Ovary (tissue), 7 donors: ENCODE measurements at regions not wholly inside any gene's neighbourhood (a gene's known extent, or its start where the extent isn't known, plus 50 kb on each side); places are given as distances from the start of the nearest gene placed in this dataset.
"Not testable (repeated sequence)": the region's sequence is repeated elsewhere in the genome, so short reads cannot be mapped to it uniquely, and the experiment has no call there.

Experiments
- DNase-seq, 5 donors: peaks; one replicate each; pipeline ENCODE4 v3.0.0-alpha.2; 2019 to 2020
- H3K27ac ChIP-seq, 2 donors: fragments of 200-600 bp; one replicate each; pipeline versions ENCODE4 v1.5.1 to v1.8.0; 2019 to 2022
- H3K27me3 ChIP-seq: fragments of 200-600 bp; one replicate; pipeline ENCODE4 v1.8.0; 2022
- H3K36me3 ChIP-seq: fragments of 200-600 bp; sonication (generic); one replicate; pipeline ENCODE4 v1.5.1; 2019
- H3K4me1 ChIP-seq: one replicate; pipeline ENCODE4 v1.8.1; 2013; ENCODE audit warnings: mild to moderate bottlenecking, moderate library complexity; ENCODE audit not compliant: insufficient read depth
- H3K4me3 ChIP-seq: fragments of 200-600 bp; sonication (generic); one replicate; pipeline ENCODE4 v1.5.1; 2017
- H3K9me3 ChIP-seq, 2 donors: fragments of 200-600 bp in 1 of 2; sonication (generic) in 1 of 2; one replicate each; pipeline versions ENCODE4 v1.5.1 to v1.8.1; 2013 to 2019; ENCODE audit warnings: mild to moderate bottlenecking in 1 of 2, moderate library complexity in 1 of 2
- EP300 ChIP-seq: sonication (generic); formaldehyde crosslinking; IDR thresholded peaks from one replicate; pipeline ENCODE4 v1.6.1; 2017; ENCODE audit warnings: antibody characterized with exemption
- POLR2A ChIP-seq: fragments of 450-650 bp; IDR thresholded peaks from one replicate; pipeline ENCODE4 v1.6.1; 2017; ENCODE audit warnings: antibody characterized with exemption, mild to moderate bottlenecking, moderate library complexity
- WGBS, 3 donors: extraction: QIAGEN DNeasy Blood & Tissue Kit in 1 of 3; methylation state at CpG; one replicate each; pipeline versions ENCODE4 v1.1.5 to v1.1.7; 2013 to 2017; 5-methylcytosine and 5-hydroxymethylcytosine counted together
- intact Hi-C, 4 donors: fragments of 100-400 bp; cut with DNase I; formaldehyde crosslinking; loops; one replicate each; pipeline versions ENCODE4 v1.11.0 to v1.15.1; 2022 to 2023
- TF ChIP-seq, protein P1 (sequence below), 3 donors: fragments of 450-650 bp in 2 of 3; fragments of 200-600 bp in 1 of 3; IDR thresholded peaks; one replicate each; pipeline versions ENCODE4 v1.5.1 to v1.8.0; 2016 to 2022; ENCODE audit warnings: antibody characterized with exemption in 3 of 3, mild to moderate bottlenecking in 1 of 3
- donor health status: DM: no; HTN: no; CAD: no; lungs with moderate emphysema.
- donor health status: DM: no; HTN: no; CAD: no.
- donor health status: Bipolar disorder and iron deficiency.
- donor health status: DM: no; HTN: no; CAD: no.
- donor health status: DM: yes; HTN: yes; CAD: no.

DNA sequence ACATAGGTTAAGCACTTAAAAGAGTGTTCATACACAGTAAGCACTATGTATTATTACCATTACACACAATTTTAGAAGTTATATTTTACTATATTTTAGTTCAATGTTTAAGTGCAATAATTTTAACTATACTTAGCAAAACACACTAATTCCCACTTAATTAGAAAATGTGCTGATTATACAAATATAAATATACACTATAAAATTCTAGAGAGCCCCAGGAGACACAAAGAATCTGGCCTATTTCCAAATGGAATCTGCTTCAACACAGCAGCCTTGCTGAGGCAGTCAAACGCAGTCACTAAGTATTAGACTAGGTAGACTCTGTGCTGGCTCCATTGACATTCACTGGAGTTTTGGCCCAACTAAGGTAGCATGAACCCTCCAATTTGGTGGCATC, 160.9 kb downstream of the CETN3 start:
- no peaks in the 10 kb centered on the region for H3K36me3 ChIP-seq
- H3K27ac ChIP-seq: no peak overlapping the region
- intact Hi-C loops: no loop called here
- H3K27me3 ChIP-seq: no peaks in the 10 kb centered on the region
- H3K9me3 ChIP-seq: no peaks in the 10 kb centered on the region
- TF ChIP-seq, protein P1, sequence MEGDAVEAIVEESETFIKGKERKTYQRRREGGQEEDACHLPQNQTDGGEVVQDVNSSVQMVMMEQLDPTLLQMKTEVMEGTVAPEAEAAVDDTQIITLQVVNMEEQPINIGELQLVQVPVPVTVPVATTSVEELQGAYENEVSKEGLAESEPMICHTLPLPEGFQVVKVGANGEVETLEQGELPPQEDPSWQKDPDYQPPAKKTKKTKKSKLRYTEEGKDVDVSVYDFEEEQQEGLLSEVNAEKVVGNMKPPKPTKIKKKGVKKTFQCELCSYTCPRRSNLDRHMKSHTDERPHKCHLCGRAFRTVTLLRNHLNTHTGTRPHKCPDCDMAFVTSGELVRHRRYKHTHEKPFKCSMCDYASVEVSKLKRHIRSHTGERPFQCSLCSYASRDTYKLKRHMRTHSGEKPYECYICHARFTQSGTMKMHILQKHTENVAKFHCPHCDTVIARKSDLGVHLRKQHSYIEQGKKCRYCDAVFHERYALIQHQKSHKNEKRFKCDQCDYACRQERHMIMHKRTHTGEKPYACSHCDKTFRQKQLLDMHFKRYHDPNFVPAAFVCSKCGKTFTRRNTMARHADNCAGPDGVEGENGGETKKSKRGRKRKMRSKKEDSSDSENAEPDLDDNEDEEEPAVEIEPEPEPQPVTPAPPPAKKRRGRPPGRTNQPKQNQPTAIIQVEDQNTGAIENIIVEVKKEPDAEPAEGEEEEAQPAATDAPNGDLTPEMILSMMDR (IDR thresholded peaks at IDR 0.05): no peak
- no peaks in the 10 kb centered on the region for H3K4me1 ChIP-seq
- WGBS, 3 donors: 25 to 36% (median 28%) methylated on average over 1 of the region's 1 CpG
- DNase-seq: no peak
- H3K4me3 ChIP-seq: no peak overlapping the region

DNA sequence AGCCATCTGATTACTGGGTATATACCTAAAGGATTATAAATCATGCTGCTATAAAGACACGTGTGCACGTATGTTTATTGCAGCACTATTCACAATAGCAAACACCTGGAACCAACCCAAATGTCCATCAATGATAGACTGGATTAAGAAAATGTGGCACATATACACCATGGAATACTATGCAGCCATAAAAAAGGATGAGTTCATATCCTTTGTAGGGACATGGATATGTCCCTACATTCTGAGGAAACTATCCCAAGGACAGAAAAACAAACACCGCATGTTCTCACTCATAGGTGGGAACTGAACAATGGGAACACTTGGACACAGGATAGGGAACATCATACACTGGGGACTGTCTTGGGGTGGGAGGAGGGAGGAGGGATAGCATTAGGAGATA, 165.7 kb downstream of the CETN3 start:
- H3K9me3 ChIP-seq, intact Hi-C loops, H3K36me3 ChIP-seq, H3K4me3 ChIP-seq, DNase-seq, H3K4me1 ChIP-seq, H3K27ac ChIP-seq, H3K27me3 ChIP-seq: not testable (repeated sequence)
- 93 to 97% (median 95%) methylated on average over 3 of the region's 3 CpGs for WGBS, 3 donors

DNA sequence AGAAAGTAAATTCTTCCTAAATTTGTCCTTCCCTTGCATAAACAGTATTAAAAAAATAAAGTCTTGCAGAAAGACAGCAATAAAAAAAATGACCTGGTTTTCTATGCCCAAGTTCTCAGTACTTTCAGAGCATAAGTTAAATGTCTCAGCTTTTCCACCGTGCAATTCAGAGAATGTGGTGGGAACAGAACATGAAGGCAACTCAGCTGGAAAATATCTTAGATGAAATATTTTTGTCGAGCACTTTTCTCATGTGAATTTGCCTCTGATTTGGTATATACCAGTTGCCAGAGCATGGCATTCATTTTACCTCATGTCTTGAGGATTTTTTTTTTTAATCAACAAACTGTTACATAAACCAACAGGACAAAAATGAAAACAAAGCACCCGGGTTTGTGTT, 176.1 kb downstream of the CETN3 start:
- Histone ChIP-seq H3K27ac (no peak overlapping the region), H3K4me1 (no peaks in the 10 kb centered on the region), H3K9me3 (no peaks in the 10 kb centered on the region), H3K4me3 (no peak overlapping the region), H3K36me3 (no peaks in the 10 kb centered on the region), H3K27me3 (no peaks in the 10 kb centered on the region)
- WGBS, 3 donors: 25 to 32% (median 27%) methylated on average over 3 of the region's 3 CpGs
- no peak for DNase-seq
- no peak for TF ChIP-seq EP300
- TF ChIP-seq, protein P1 (IDR thresholded peaks at IDR 0.05): no peak
- intact Hi-C loops: no loop called here

DNA sequence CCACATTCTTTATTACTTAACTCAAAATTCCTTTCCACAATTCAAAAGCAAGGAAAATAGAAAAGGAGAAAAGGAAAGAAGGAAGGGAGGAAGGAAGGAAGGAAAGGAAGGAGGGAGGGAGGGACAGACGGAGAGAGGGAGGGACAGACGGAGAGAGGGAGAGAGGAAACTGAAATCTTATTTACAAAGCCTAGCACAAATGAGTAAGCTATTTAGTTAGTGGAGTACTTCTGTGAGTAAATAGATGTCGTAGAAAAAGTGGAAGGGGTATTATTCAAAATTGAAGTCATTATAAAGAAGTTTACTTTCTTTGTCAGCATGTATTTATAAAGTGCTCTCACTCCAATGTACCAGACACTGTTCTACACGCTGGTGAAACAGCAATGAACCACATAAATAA, 177.9 kb downstream of the CETN3 start:
- Histone ChIP-seq H3K4me3 (no peak overlapping the region), H3K4me1 (peaks cover 2% of the 10 kb centered on the region), H3K27me3 (no peaks in the 10 kb centered on the region), H3K36me3 (no peaks in the 10 kb centered on the region), H3K9me3 (no peaks in the 10 kb centered on the region), H3K27ac (no peak overlapping the region)
- no peak for TF ChIP-seq POLR2A
- TF ChIP-seq EP300: no peak
- TF ChIP-seq, protein P1 (IDR thresholded peaks at IDR 0.05): no peak
- WGBS, 3 donors: 10 to 35% (median 16%) methylated on average over 4 of the region's 4 CpGs
- no peak for DNase-seq
- intact Hi-C loops: no loop called here

DNA sequence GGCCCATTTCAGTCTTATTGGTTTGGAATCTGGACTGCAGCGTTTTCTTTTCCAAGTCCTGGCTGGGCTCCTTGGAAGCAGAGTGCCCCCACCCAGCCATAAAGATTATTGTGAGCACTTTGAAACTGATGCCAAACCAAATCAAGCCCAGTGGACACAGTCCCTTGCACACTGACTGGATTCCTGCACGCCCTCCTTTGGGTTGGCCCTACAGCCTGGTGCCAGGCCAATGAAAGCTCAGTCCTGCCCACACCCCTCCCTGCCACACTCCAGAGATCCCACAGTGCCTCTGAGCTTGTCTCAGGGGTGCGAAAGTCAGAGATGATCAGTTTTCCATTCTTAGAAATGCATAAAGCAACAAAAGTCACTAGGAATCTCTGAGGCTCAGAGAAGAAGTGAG, 181.9 kb downstream of the CETN3 start:
- no peak overlapping the region for H3K27ac ChIP-seq

More for the DNA sequence above, 181.9 kb downstream of the CETN3 start:
- Histone ChIP-seq H3K9me3 (no peaks in the 10 kb centered on the region), H3K36me3 (no peaks in the 10 kb centered on the region), H3K4me1 (peaks cover 2% of the 10 kb centered on the region), H3K27me3 (no peaks in the 10 kb centered on the region), H3K4me3 (no peak overlapping the region)
- 45 to 49% (median 45%) methylated on average over 3 of the region's 3 CpGs for WGBS, 3 donors
- DNase-seq: no peak
- intact Hi-C loops: no loop called here
- TF ChIP-seq, protein P1 (IDR thresholded peaks at IDR 0.05): no peak
- no peak for TF ChIP-seq POLR2A
